ENCODE measurements at regions not wholly inside any gene's neighbourhood (a gene's known extent, or its start where the extent isn't known, plus 50 kb on each side); places are given as distances from the start of the nearest gene placed in this dataset.

- no peak for FAIRE-seq
Observed at GRCh38 chr4:67220861-67221260, 324.4 kb downstream of the CENPC start.

GRCh38 chr4:67218883-67219282 lies 326.4 kb downstream of the CENPC start:
- FAIRE-seq = no peak

- no peak for FAIRE-seq
Observed at GRCh38 chr4:67207941-67208441, 337.3 kb downstream of the CENPC start.

GRCh38 chr4:67204441-67204840 lies 340.9 kb downstream of the CENPC start:
- no peak for FAIRE-seq

DNA sequence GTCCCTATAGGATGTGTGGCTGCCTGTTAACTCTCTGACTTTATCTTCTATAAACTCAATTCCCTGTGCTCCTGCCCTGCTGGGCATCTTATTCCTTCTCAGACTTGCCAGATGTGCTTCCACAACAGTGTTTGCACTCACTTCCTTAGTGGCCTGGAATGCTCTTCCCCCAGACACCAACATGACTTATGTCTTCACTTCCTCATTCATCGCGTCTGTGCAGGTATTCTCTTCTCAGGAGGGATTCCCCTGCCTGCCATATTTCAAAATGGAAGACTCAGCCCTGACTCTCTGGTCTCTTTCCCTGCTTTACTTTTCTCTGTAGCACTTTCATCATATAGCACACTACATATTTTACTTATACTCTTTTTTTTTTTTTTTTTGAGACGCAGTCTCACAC lies 344.0 kb downstream of the CENPC start:
- FAIRE-seq = no peak

DNA sequence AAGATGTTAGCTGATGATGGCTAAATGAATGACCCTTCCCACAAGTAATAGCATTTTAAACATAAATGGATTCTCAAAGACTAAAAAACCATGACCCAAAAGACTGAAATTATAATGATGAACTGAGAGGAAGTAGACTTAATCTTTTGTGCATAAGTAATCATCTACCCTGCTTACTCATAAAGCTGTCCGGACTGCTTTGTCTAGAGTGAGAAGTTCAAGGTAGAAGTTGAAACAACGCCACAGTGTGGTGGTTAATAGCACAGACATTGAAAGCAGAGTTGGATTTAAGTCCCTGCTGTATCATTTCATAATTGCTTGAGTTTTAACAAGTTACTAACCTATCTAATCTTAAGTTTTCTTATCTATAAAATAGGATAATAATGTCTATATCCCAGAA lies 346.6 kb downstream of the CENPC start:
- peak; percentile 97 for FAIRE-seq

DNA sequence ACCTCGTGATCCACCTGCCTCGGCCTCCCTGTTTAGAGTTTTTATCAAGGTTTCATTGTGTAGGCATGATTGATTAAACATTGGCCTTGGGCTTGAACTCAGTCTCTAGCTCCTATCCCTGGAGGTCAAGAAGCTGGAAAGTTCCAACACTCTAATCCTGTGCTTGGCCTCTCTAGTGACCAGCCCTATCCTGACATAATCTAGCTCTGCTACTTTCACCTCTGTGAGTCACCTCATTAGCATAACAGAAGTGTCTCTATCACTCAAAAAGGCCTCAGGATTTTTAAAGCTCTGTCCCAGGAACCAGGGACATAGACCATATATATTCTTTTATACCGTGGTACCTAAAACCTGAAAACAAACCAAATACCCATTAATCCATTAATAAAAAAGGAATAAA lies 377.5 kb downstream of the CENPC start:
- no peak for FAIRE-seq

GRCh38 chr4:67162690-67163089 lies 382.6 kb downstream of the CENPC start:
- peak; percentile 69 for FAIRE-seq

DNA sequence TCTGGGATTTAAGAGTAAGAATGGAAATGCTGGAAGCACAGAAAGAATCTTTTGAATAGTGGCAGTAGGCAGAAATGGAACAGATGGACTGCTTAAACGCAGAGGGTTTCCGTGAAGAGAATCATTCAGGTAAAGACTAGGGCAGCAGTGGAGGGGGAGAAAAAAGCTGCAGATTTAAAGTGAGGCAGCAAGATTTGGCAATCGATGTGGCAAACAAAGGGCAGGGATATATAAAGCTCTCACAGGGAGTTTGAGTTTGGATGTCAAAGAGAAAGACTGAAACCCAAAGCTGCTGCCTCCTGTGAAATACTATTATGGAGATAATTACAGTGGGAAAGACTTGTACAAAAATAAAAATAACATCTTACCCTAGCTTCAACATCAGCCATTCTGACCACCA lies 384.0 kb downstream of the CENPC start:
- FAIRE-seq = no peak

DNA sequence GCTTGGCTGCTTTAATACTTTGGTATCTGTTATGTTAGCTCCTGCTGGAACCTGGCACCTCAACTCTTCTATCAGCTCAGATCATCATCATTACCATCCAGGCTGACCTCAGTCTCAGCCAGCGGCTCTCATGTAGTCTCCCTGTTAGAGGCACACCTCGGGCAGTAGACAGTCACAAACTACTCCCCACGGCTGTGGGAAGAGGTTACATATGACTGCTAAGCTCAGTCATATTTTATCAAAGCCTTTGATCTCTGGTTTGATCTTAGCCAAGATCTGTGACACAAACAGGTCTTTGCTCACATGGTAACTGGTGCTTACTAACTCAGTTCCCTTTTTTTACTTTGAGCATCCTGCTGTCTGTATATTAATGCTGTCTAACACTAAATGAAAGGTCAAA lies 384.9 kb downstream of the CENPC start:
- no peak for FAIRE-seq

DNA sequence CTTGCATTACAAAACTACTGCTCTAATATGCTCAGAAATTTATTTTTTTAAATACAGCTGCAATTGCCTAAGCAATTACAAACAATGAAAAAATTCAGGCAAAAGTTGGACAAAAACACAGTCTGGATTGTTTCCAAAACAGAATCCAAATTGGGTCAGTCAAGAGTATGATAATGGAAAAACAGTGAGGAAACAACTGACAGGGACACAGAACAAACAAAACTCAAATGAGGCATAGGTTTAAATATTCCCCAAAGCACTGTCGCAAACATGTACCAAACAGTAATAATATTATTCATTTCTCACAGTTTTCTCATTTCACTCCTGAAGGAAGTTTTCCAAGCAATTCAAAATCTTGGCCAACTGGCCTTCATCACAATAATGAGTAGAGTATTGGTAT lies 386.6 kb downstream of the CENPC start:
- FAIRE-seq = peak; percentile 27

DNA sequence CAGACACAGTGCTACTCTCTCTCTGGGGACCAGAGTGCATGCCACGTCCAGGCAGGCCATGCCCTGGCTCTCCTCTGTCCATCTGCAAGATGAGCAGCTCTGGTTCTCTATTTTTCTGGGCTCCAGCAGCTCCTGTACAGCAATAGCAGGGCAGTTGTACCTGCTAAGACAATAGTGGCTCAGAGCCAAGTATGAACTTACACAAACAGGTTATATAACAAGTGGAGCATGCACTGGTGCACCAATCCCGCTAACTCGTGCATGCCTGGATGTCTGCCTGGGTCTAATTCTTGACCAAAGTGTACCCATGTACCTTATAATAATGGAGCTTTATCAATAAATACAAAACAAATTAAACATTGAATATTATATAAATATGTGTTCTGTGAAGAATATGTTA lies 392.3 kb downstream of the CENPC start:
- no peak for FAIRE-seq

GRCh38 chr4:67151376-67152343 lies 393.6 kb downstream of the CENPC start:
- FAIRE-seq = no peak

- no peak for FAIRE-seq
Observed at GRCh38 chr4:67141586-67141985, 403.7 kb downstream of the CENPC start.

DNA sequence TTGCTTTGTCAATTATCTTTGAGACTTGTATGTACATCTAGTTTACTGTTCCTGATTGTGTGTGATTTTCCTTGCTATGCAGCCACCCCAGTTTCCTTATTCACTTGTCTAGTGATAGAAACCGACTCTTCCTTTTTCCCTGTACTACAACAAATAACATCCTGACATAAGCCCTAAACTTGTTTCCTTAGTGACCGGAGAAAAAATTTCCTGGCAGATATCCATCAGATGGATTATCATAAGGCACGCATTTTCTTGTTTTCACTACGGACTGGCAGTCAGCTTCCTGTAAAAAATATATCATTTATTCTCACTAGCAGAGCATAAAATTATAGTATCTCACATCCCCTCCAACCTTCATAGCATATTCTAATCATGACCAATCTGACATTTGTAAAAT lies 410.7 kb downstream of the CENPC start:
- peak; percentile 92 for FAIRE-seq

DNA sequence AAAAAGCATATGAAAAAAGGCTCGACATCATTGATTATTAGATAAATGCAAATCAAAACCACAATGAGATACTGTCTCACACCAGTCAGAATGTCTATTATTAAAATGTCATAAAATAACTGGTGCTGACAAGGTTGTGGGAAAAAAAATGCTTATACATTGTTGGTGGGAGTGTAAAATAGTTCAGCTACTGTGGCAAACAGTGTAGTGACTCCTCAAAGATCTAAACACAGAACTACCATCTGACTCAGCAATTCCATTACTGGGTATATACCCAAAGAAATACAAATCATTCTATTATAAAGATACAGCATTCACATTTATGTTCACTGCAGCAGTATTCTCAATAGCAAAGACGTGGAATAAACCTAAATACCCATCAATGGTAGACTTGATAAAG lies 412.1 kb downstream of the CENPC start:
- FAIRE-seq = no peak

DNA sequence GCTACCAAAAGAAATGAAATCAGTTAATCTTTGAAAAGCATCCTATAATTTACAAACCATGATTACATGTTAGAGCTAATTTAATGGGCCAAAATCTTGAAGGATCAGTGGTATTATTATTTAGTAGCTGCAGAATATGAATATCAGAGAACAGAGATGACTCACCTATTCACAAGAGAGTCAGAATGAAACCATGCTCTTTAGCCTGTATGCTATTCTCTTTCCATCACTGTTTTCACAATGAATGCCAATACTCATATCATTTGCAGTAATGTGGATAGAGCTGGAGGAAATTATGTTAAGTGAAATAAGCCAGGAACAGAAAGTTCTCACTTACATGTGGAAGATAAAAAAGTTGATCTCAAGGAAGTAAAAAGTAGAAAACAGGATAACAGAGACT lies 414.1 kb downstream of the CENPC start:
- FAIRE-seq = peak; percentile 79

DNA sequence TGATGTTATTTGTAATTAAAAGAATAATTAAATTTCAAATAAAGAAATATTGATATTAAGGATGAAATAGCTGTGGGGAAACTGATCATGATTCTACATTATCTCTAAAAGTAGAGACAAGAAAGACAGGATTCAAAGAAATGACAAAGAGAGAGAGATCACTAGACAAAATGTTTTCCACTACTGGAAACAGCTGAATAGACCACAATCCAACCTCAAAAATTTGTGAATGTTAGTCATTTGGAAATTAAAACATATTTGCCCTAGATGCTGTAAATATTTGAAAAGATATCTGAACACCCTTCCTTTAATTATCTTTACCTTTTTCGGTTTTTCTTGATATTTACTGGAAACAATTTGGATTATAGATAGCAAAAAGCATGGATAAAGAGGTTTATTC lies 414.9 kb downstream of the CENPC start:
- FAIRE-seq = no peak

- no peak for FAIRE-seq
Observed at GRCh38 chr4:67126570-67126969, 418.7 kb downstream of the CENPC start.

DNA sequence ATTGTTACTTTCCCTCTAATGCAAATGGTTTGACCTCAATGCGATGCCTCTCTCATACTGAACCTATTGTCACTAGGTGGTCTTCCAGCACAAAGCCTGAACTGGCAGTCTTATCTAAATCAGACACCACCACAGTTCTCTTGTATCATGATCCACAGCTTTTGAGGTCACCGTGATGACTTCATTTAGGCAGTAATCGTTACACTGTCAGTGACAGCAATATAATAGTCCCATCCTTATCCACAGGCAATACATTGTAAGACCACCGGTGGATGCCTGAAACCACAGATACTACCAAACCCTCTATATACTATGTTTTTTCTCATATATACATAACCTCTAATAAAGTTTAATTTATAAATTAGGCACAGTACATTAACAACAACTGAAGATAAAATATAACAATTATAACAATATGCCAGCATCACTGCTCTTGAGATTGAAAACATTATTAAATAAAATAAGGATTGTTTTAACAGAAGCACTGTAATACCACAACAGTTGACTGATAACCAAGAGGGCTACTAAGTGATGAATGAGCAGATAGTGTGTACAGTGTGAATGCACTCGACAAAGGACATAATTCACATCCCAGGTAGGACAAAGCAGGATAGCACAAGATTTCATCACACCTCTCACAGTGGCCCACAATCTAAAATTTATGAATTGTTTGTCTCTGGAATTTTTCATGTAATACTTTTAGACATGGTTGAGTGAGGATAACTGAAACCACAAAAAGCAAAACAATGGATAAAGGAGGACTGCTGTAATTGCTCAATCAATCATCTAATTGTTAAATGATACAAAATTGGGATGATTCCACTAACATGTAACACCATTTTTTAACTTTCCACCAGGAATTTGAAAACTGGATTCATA lies 419.4 kb downstream of the CENPC start:
- peak; percentile 33 for FAIRE-seq

- FAIRE-seq = peak; percentile 45
Observed at GRCh38 chr4:67124716-67125115, 420.6 kb downstream of the CENPC start.

DNA sequence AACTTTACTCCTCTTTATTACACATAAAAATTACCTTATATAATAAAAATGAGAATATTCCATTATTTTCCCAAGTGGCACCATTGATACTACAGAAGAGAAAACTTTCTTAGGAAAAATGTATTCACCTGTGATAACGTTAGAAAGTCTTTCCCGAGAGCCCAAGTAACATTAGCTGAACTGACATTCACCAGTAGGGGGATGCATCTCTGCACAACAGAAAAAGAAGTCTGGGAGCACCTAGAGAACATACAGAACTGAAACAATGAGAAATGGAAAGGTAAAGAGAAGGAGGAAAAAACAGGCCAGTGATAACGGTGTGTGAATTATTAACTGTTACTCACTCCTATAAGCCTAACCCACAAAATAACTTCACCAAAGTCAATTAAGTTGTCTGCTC lies 423.3 kb downstream of the CENPC start:
- FAIRE-seq = no peak

- FAIRE-seq = no peak
Observed at GRCh38 chr4:67120369-67120768, 424.9 kb downstream of the CENPC start.

DNA sequence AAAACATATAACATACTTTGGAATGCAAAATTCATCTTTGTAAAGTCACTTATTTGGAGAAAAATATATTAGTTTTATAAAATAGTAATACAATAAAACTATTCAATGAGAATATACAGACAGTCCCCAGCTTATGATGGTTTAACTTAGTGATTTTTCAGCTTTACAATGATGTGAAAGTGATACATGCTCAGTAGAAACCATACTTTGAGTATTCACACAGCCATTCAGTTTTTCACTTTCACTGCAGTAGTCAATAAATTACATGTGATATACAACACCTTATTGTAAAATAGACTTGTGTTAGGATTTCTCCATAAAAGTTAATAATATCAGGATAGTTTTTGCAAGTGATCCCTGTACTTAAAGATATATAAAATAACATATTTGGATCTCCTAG lies 436.0 kb downstream of the CENPC start:
- FAIRE-seq = peak; percentile 86
